H9 (cell line): ENCODE measurements at regions not wholly inside any gene's neighbourhood (a gene's known extent, or its start where the extent isn't known, plus 50 kb on each side); places are given as distances from the start of the nearest gene placed in this dataset.

Experiments used
- DNase-seq: peaks from one replicate; pipeline ENCODE4 v3.0.0-alpha.2; 2017
- H2AFZ ChIP-seq: one replicate; pipeline ENCODE4 v1.6.1; 2013; ENCODE audit warnings: mild to moderate bottlenecking, low read length, control low read depth, moderate library complexity
- H2AK5ac ChIP-seq: 2 replicates; pipeline ENCODE4 v1.6.1; 2013; ENCODE audit warnings: low read length, control low read depth, mixed read lengths; ENCODE audit not compliant: insufficient read length
- H2BK120ac ChIP-seq: one replicate; pipeline ENCODE4 v1.6.1; 2013; ENCODE audit warnings: low read depth, mild to moderate bottlenecking, low read length, control low read depth, inconsistent platforms; ENCODE audit not compliant: poor library complexity, severe bottlenecking
- H2BK12ac ChIP-seq: 2 replicates; pipeline ENCODE4 v1.6.1; 2013; ENCODE audit warnings: low read length, control low read depth, mixed read lengths, low read depth; ENCODE audit not compliant: insufficient read length
- H2BK15ac ChIP-seq: 2 replicates; pipeline ENCODE4 v1.6.1; 2013; ENCODE audit warnings: low read depth, low read length, control low read depth
- H2BK20ac ChIP-seq: one replicate; pipeline ENCODE4 v1.6.1; 2013; ENCODE audit warnings: low read depth, mild to moderate bottlenecking, low read length, control low read depth, inconsistent platforms; ENCODE audit not compliant: poor library complexity, severe bottlenecking
- H2BK5ac ChIP-seq: 2 replicates; pipeline ENCODE4 v1.6.1; 2013; ENCODE audit warnings: low read length, control low read depth, mixed read lengths; ENCODE audit not compliant: insufficient read length
- H3K14ac ChIP-seq: 2 replicates; pipeline ENCODE4 v1.6.1; 2013; ENCODE audit warnings: low read length, control low read depth; ENCODE audit not compliant: insufficient read depth
- H3K18ac ChIP-seq: 2 replicates; pipeline ENCODE4 v1.6.1; 2013; ENCODE audit warnings: low read depth, mild to moderate bottlenecking, mixed read lengths, low read length, control low read depth; ENCODE audit not compliant: insufficient read length
- H3K23ac ChIP-seq: 2 replicates; pipeline ENCODE4 v1.6.1; 2013; ENCODE audit warnings: low read length, control low read depth, mixed read lengths, low read depth; ENCODE audit not compliant: insufficient read length
- H3K23me2 ChIP-seq: 2 replicates; pipeline ENCODE4 v1.6.1; 2013; ENCODE audit warnings: low read depth, mild to moderate bottlenecking, mixed read lengths, low read length, control low read depth; ENCODE audit not compliant: insufficient read length, poor library complexity, severe bottlenecking
- H3K27ac ChIP-seq: 2 replicates; pipeline ENCODE4 v1.5.1; 2013; ENCODE audit warnings: low read length, control low read depth, mixed read lengths, low read depth; ENCODE audit not compliant: insufficient read length
- H3K27me3 ChIP-seq: 2 replicates; pipeline ENCODE4 v1.6.1; 2013; ENCODE audit warnings: low read length, control low read depth, inconsistent platforms; ENCODE audit not compliant: insufficient read depth
- H3K4ac ChIP-seq: 2 replicates; pipeline ENCODE4 v1.6.1; 2013; ENCODE audit warnings: low read depth, mild to moderate bottlenecking, control low read depth, inconsistent platforms, low read length, moderate library complexity
- H3K4me1 ChIP-seq: 2 replicates; pipeline ENCODE4 v1.6.1; 2013; ENCODE audit warnings: low read length, control low read depth, inconsistent platforms; ENCODE audit not compliant: insufficient read depth
- H3K4me2 ChIP-seq: 2 replicates; pipeline ENCODE4 v1.6.1; 2013; ENCODE audit warnings: low read length, control low read depth, mixed read lengths; ENCODE audit not compliant: insufficient read length, insufficient read depth
- H3K56ac ChIP-seq: 2 replicates; pipeline ENCODE4 v1.6.1; 2013; ENCODE audit warnings: low read depth, mild to moderate bottlenecking, mixed read lengths, low read length, control low read depth; ENCODE audit not compliant: insufficient read length
- H3K79me1 ChIP-seq: 2 replicates; pipeline ENCODE4 v1.6.1; 2013; ENCODE audit warnings: low read depth, mild to moderate bottlenecking, moderate library complexity, low read length, control low read depth, inconsistent platforms; ENCODE audit not compliant: insufficient read depth, poor library complexity, severe bottlenecking
- H3K79me2 ChIP-seq: 2 replicates; pipeline ENCODE4 v1.6.1; 2013; ENCODE audit warnings: low read length, control low read depth, inconsistent platforms; ENCODE audit not compliant: insufficient read depth
- H3K9ac ChIP-seq: 2 replicates; pipeline ENCODE4 v1.6.1; 2013; ENCODE audit warnings: low read length, control low read depth, mixed read lengths; ENCODE audit not compliant: insufficient read length; ENCODE audit errors: extremely low read depth
- H3K9me3 ChIP-seq: one replicate; pipeline ENCODE4 v1.6.1; 2013; ENCODE audit warnings: low read depth, low read length, inconsistent platforms; ENCODE audit not compliant: control insufficient read depth
- H3T11ph ChIP-seq: one replicate; pipeline ENCODE4 v1.6.1; 2013; ENCODE audit warnings: mild to moderate bottlenecking, low read length, control low read depth, inconsistent platforms
- H4K20me1 ChIP-seq: one replicate; pipeline ENCODE4 v1.6.1; 2013; ENCODE audit not compliant: control insufficient read depth, insufficient read length, insufficient read depth
- H4K5ac ChIP-seq: 2 replicates; pipeline ENCODE4 v1.6.1; 2013; ENCODE audit warnings: low read depth, mild to moderate bottlenecking, mixed read lengths, low read length, control low read depth; ENCODE audit not compliant: insufficient read length
- H4K8ac ChIP-seq: replicated peaks from 2 replicates; pipeline ENCODE4 v1.6.1; 2013; ENCODE audit warnings: low read length, control low read depth, mixed read lengths, low read depth; ENCODE audit not compliant: insufficient read length
- H4K91ac ChIP-seq: 2 replicates; pipeline ENCODE4 v1.6.1; 2013; ENCODE audit warnings: low read depth, mild to moderate bottlenecking, moderate library complexity, mixed read lengths, low read length, control low read depth; ENCODE audit not compliant: insufficient read length
- H3K27ac Mint-ChIP-seq, 3 experiments: 2 replicates in 2 of 3; 3 replicates in 1 of 3; pipeline ENCODE4 v1.8.0; 2020 to 2021; ENCODE audit warnings: mixed read lengths in 3 of 3, mild to moderate bottlenecking in 1 of 3, moderate library complexity in 1 of 3
- H3K27me3 Mint-ChIP-seq: 2 replicates; pipeline ENCODE4 v1.8.0; 2021; ENCODE audit warnings: low read depth, mild to moderate bottlenecking, moderate library complexity, mixed read lengths
- H3K36me3 Mint-ChIP-seq, 3 experiments: 2 replicates in 2 of 3; 3 replicates in 1 of 3; pipeline ENCODE4 v1.8.0; 2020 to 2021; ENCODE audit warnings: low read depth in 3 of 3, mixed read lengths in 3 of 3; ENCODE audit not compliant: insufficient read depth in 1 of 3
- H3K4me1 Mint-ChIP-seq, 2 experiments: 2 replicates each; pipeline ENCODE4 v1.8.0; 2020; ENCODE audit warnings: mixed read lengths in 2 of 2
- H3K4me3 Mint-ChIP-seq, 2 experiments: 2 replicates in 1 of 2; 3 replicates in 1 of 2; pipeline ENCODE4 v1.8.0; 2020 to 2021; ENCODE audit warnings: mild to moderate bottlenecking in 2 of 2, mixed read lengths in 2 of 2, moderate library complexity in 1 of 2
- H3K9me3 Mint-ChIP-seq, 2 experiments: 2 replicates in 1 of 2; 3 replicates in 1 of 2; pipeline ENCODE4 v1.8.0; 2020; ENCODE audit warnings: mild to moderate bottlenecking in 2 of 2, mixed read lengths in 2 of 2, moderate library complexity in 1 of 2
- WGBS: extraction: QIAGEN DNeasy Blood & Tissue Kit; methylation state at CpG from one replicate; pipeline ENCODE4 v1.1.7; 2013; ENCODE audit warnings: missing lambda C conversion rate, low lambda C conversion rate, mixed read lengths; ENCODE audit not compliant: insufficient read length; ENCODE audit errors: extremely low coverage; 5-methylcytosine and 5-hydroxymethylcytosine counted together
- TF ChIP-seq, protein P1 (sequence below): fragments of 200-600 bp; sonication (generic); conservative IDR thresholded peaks from 3 replicates; pipeline ENCODE4 v1.8.0; 2021; ENCODE audit warnings: antibody characterized with exemption, mild to moderate bottlenecking

DNA sequence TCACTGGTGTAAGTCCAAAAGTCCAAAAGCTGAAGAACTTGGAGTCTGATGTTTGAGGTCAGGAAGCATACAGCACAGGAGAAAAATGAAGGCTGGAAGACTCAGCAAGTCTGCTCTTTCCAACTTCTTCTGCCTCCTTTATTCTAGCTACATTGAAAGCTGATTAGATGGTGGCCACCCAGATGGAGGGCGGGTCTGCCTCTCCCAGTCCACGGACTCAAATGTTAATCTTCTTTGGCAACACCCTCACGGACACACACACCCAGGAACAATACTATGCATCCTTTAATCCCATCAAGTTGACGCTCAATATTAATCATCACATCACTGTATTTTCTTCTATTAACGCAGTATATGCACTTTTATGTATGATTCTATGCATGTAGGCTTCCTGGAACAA lies 931.6 kb upstream of the GRIA3 start:
- Histone ChIP-seq H3K9me3 (no peaks in the 10 kb centered on the region), H3K79me2 (no peaks in the 10 kb centered on the region), H2BK20ac (no peak overlapping the region), H3K18ac (no peak overlapping the region), H3K4me2 (no peak overlapping the region), H3K56ac (no peak overlapping the region), H3K23me2 (no peaks in the 10 kb centered on the region), H3K9ac (no peak overlapping the region), H3K4ac (no peak overlapping the region), H3K14ac (no peak overlapping the region), H3K4me1 (no peaks in the 10 kb centered on the region), H4K20me1 (no peaks in the 10 kb centered on the region), H3T11ph (no peak overlapping the region), H3K27me3 (no peaks in the 10 kb centered on the region), H4K8ac (no peak overlapping the region), H4K91ac (no peak overlapping the region), H2AK5ac (no peak overlapping the region), H3K79me1 (no peaks in the 10 kb centered on the region), H2BK15ac (no peak overlapping the region), H3K23ac (no peak overlapping the region), H2BK12ac (no peak overlapping the region), H4K5ac (no peak overlapping the region), H2BK5ac (no peak overlapping the region), H3K27ac (no peak overlapping the region), H2AFZ (no peak overlapping the region), H2BK120ac (no peak overlapping the region)
- H3K4me3 Mint-ChIP-seq, result no peak overlapping the region
- H3K27ac Mint-ChIP-seq, result no peak overlapping the region
- H3K4me1 Mint-ChIP-seq, result peaks cover under 1 to 2% of the 10 kb centered on the region in 2 experiments; a peak in 1 of 4 replicates
- H3K9me3 Mint-ChIP-seq, result peaks cover 9 to 12% of the 10 kb centered on the region in 2 experiments; a peak in 4 of 5 replicates
- H3K36me3 Mint-ChIP-seq, result peaks cover 0 to 3% (median 0%) of the 10 kb centered on the region in 3 experiments; a peak in 1 of 7 replicates
- WGBS, result no CpG with 5 or more reads among the region's 5 CpGs
- peaks cover 20% of the 10 kb centered on the region for H3K27me3 Mint-ChIP-seq
- no peak for DNase-seq
- TF ChIP-seq, protein P1, sequence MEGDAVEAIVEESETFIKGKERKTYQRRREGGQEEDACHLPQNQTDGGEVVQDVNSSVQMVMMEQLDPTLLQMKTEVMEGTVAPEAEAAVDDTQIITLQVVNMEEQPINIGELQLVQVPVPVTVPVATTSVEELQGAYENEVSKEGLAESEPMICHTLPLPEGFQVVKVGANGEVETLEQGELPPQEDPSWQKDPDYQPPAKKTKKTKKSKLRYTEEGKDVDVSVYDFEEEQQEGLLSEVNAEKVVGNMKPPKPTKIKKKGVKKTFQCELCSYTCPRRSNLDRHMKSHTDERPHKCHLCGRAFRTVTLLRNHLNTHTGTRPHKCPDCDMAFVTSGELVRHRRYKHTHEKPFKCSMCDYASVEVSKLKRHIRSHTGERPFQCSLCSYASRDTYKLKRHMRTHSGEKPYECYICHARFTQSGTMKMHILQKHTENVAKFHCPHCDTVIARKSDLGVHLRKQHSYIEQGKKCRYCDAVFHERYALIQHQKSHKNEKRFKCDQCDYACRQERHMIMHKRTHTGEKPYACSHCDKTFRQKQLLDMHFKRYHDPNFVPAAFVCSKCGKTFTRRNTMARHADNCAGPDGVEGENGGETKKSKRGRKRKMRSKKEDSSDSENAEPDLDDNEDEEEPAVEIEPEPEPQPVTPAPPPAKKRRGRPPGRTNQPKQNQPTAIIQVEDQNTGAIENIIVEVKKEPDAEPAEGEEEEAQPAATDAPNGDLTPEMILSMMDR, result no peak
